Upper lobe of left lung (tissue), 4 donors: ENCODE measurements at regions not wholly inside any gene's neighbourhood (a gene's known extent, or its start where the extent isn't known, plus 50 kb on each side); places are given as distances from the start of the nearest gene placed in this dataset.
A peak's percentile ranks its signal among the peaks of the same experiment; 100 is the strongest.

ENCODE experiments used
- CTCF ChIP-seq, 6 experiments: fragments of 450-650 bp in 4 of 6; fragments of 200-600 bp in 2 of 6; sonication (generic) in 2 of 6; IDR thresholded peaks; one replicate each; pipeline ENCODE4 v1.5.1; 2016 to 2019; ENCODE audit warnings: antibody characterized with exemption in 6 of 6
- POLR2A ChIP-seq, 4 donors: fragments of 450-650 bp; IDR thresholded peaks; one replicate each; pipeline ENCODE4 v1.5.1; 2016 to 2017; ENCODE audit warnings: antibody characterized with exemption in 4 of 4, mild to moderate bottlenecking in 2 of 4
- POLR2AphosphoS5 ChIP-seq, 2 donors: sonication (generic); formaldehyde crosslinking; IDR thresholded peaks; one replicate each; pipeline ENCODE4 v1.5.1; 2017; ENCODE audit warnings: antibody characterized with exemption in 2 of 2

DNA sequence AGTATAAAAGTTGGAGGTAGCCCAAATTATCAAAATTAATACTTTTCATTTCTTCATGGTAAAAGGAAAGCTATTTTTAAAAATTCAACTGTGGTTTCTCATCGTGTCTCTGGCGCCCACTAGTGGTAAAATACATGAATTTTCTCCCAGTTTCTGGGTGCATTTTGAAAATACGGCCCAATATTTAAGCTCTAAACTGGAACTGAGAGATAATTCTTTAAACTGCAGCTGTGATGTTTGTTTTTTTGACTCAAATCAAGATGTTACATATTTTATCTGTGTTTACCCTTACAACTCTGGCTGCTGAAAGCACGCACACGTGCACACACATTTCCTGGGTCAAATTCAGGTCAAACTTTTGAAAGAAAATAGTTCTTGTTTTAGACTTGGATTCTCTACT is 123.9 kb upstream of the ACSL4 start:
- TF ChIP-seq CTCF (IDR thresholded peaks at IDR 0.05) (peak; percentile 51 to 75 (median 66)), POLR2A (IDR thresholded peaks at IDR 0.05) (no peak), POLR2AphosphoS5 (IDR thresholded peaks at IDR 0.05) (no peak)
